GM23248 (cell line): ENCODE measurements at regions not wholly inside any gene's neighbourhood (a gene's known extent, or its start where the extent isn't known, plus 50 kb on each side); places are given as distances from the start of the nearest gene placed in this dataset.

Source experiments
- DNase-seq: peaks from one replicate; pipeline ENCODE4 v3.0.0-alpha.2; 2015
- H2AFZ ChIP-seq: fragments of 200-600 bp; sonication (generic); 2 replicates; pipeline ENCODE4 v1.6.1; 2016; ENCODE audit warnings: antibody characterized with exemption
- H3F3A ChIP-seq: fragments of 200-600 bp; sonication (generic); 2 replicates; pipeline ENCODE4 v1.6.1; 2016; ENCODE audit warnings: mild to moderate bottlenecking, antibody characterized with exemption, mixed run types; ENCODE audit not compliant: insufficient read depth
- H3K27ac ChIP-seq: fragments of 200-600 bp; sonication (generic); 2 replicates; pipeline ENCODE4 v1.5.1; 2016; ENCODE audit warnings: mild to moderate bottlenecking
- H3K27me3 ChIP-seq: fragments of 200-600 bp; sonication (generic); replicated peaks from 2 replicates; pipeline ENCODE4 v1.6.1; 2016; ENCODE audit warnings: mild to moderate bottlenecking; ENCODE audit not compliant: insufficient read depth
- H3K36me3 ChIP-seq: fragments of 200-600 bp; sonication (generic); 2 replicates; pipeline ENCODE4 v1.6.1; 2016; ENCODE audit warnings: low read depth, mild to moderate bottlenecking
- H3K4me1 ChIP-seq: fragments of 200-600 bp; sonication (generic); 2 replicates; pipeline ENCODE4 v1.6.1; 2016; ENCODE audit warnings: mild to moderate bottlenecking; ENCODE audit not compliant: insufficient read depth
- H3K4me2 ChIP-seq: fragments of 200-600 bp; sonication (generic); one replicate; pipeline ENCODE4 v1.6.1; 2016; ENCODE audit warnings: mild to moderate bottlenecking; ENCODE audit not compliant: unreplicated experiment
- H3K4me3 ChIP-seq: fragments of 200-600 bp; sonication (generic); 2 replicates; pipeline ENCODE4 v1.5.1; 2016; ENCODE audit warnings: mild to moderate bottlenecking
- H3K79me2 ChIP-seq: fragments of 200-600 bp; sonication (generic); 2 replicates; pipeline ENCODE4 v1.6.1; 2016; ENCODE audit warnings: mild to moderate bottlenecking; ENCODE audit not compliant: insufficient read depth
- H3K9ac ChIP-seq: fragments of 200-600 bp; sonication (generic); 2 replicates; pipeline ENCODE4 v1.6.1; 2016; ENCODE audit warnings: mild to moderate bottlenecking
- H3K9me2 ChIP-seq: fragments of 200-600 bp; sonication (generic); 2 replicates; pipeline ENCODE4 v1.6.1; 2016; ENCODE audit warnings: mixed run types, mild to moderate bottlenecking, moderate library complexity; ENCODE audit not compliant: insufficient read depth
- H3K9me3 ChIP-seq: fragments of 200-600 bp; sonication (generic); one replicate; pipeline ENCODE4 v1.6.1; 2017; ENCODE audit warnings: low read depth
- H4K20me1 ChIP-seq: fragments of 200-600 bp; sonication (generic); 2 replicates; pipeline ENCODE4 v1.6.0; 2016; ENCODE audit not compliant: insufficient read depth
- EZH2 ChIP-seq: fragments of 200-600 bp; sonication (generic); IDR thresholded peaks from 2 replicates; pipeline ENCODE4 v1.6.1; 2018; ENCODE audit warnings: antibody characterized with exemption, mild to moderate bottlenecking; ENCODE audit not compliant: insufficient read depth, poor library complexity, severe bottlenecking
- EZH2phosphoT487 ChIP-seq: fragments of 200-600 bp; sonication (generic); IDR thresholded peaks from 2 replicates; pipeline ENCODE4 v1.6.1; 2018; ENCODE audit warnings: antibody characterized with exemption, moderate library complexity, mild to moderate bottlenecking, low read depth; ENCODE audit not compliant: insufficient read depth
- WGBS, 2 experiments: methylation state at CpG; one replicate each; pipeline ENCODE4 v1.1.6; 2015 to 2017; ENCODE audit warnings: low lambda C conversion rate in 2 of 2, low coverage in 1 of 2; ENCODE audit errors: missing lambda C conversion rate in 2 of 2; 5-methylcytosine and 5-hydroxymethylcytosine counted together
- in situ Hi-C: fragments of 300-500 bp; cut with MboI; formaldehyde crosslinking; loops from 2 replicates; pipeline ENCODE4 v1.15.0; 2020

DNA sequence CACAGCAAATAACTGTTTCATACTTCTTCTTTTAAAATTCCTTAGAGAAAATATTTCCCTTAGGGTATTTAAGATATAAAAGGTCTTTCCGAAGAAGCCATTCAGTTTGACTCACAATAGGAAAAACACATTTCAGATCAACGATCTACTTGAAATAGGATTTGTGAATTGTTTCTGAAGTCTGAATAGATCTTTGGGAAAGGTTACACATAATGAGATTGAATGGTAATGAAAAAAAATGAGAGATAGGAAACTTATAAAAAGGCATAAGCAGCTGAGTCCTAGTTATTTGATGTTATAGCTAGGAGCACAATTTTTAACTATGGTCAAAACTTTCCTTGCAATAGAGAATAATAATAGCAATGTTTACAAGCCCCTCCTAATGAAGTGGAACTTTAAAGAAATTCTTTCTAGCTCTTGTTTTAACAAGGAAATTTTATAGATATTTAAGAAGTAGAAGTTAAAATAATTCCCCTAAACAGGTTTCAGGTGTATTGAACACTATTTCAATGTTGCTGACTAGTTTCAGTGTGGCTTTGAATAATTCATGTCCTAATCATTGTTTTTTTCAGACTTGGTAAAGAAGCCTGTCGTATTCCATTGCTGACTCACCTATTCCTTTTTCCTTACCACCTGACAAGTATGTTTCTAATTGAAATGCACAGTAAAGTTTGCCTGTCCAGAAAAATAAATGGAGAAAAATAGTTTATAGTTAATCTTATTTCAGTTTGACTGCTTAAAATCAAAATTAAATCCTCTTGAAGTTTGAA lies 89.1 kb downstream of the PCDH18 start:
- no peak overlapping the region for H2AFZ ChIP-seq
- 80 to 85% methylated on average over 3 of the region's 3 CpGs for WGBS, 2 experiments

GRCh38 chr4:137432446-137433311 lies 99.6 kb downstream of the PCDH18 start:
- in situ Hi-C loops = no loop called here
- TF ChIP-seq EZH2 (no peak), EZH2phosphoT487 (no peak)
- Histone ChIP-seq H3F3A (no peaks in the 10 kb centered on the region), H3K9me3 (no peaks in the 10 kb centered on the region), H3K27ac (no peak overlapping the region), H2AFZ (peak overlapping the region; percentile 87), H3K9ac (0 out of 2 replicates have a peak overlapping the region, but pooled peaks have one; percentile 11), H4K20me1 (no peaks in the 10 kb centered on the region), H3K4me2 (peak overlapping the region; percentile 70), H3K4me3 (peak overlapping the region; percentile 43), H3K79me2 (no peaks in the 10 kb centered on the region), H3K9me2 (no peaks in the 10 kb centered on the region; the same call in 1 of the 2 replicates), H3K36me3 (no peaks in the 10 kb centered on the region), H3K4me1 (no peaks in the 10 kb centered on the region), H3K27me3 (no peaks in the 10 kb centered on the region)
- DNase-seq = peak; percentile 7
- WGBS, 2 experiments = 12% methylated on average over 2 of the region's 2 CpGs

More for the DNA sequence above, 89.1 kb downstream of the PCDH18 start:
- no peaks in the 10 kb centered on the region for H4K20me1 ChIP-seq
- no peak for DNase-seq
- no peak overlapping the region for H3K4me2 ChIP-seq
- H3K79me2 ChIP-seq = no peaks in the 10 kb centered on the region
- H3K9me3 ChIP-seq = no peaks in the 10 kb centered on the region
- H3F3A ChIP-seq = no peaks in the 10 kb centered on the region
- in situ Hi-C loops = no loop called here
- no peak overlapping the region for H3K4me3 ChIP-seq
- no peaks in the 10 kb centered on the region for H3K36me3 ChIP-seq
- no peak overlapping the region for H3K27ac ChIP-seq
- TF ChIP-seq EZH2phosphoT487 = no peak
- H3K9ac ChIP-seq = no peak overlapping the region
- no peaks in the 10 kb centered on the region for H3K27me3 ChIP-seq
- H3K4me1 ChIP-seq = no peaks in the 10 kb centered on the region
- H3K9me2 ChIP-seq = no peaks in the 10 kb centered on the region

GRCh38 chr4:137430171-137430570 lies 102.1 kb downstream of the PCDH18 start:
- no peak overlapping the region for H3K9ac ChIP-seq
- TF ChIP-seq EZH2phosphoT487 = no peak
- no peak for TF ChIP-seq EZH2
- no peak overlapping the region for H3K4me3 ChIP-seq
- no peak for DNase-seq
- no peaks in the 10 kb centered on the region for H3K4me1 ChIP-seq
- H3K36me3 ChIP-seq = no peaks in the 10 kb centered on the region
- WGBS, 2 experiments = 90 to 94% methylated on average over 4 of the region's 4 CpGs
- no peaks in the 10 kb centered on the region for H3K79me2 ChIP-seq
- no peak overlapping the region for H3K27ac ChIP-seq
- H3K9me2 ChIP-seq = no peaks in the 10 kb centered on the region; the same call in 1 of the 2 replicates
- no peaks in the 10 kb centered on the region for H3F3A ChIP-seq
- H3K9me3 ChIP-seq = no peaks in the 10 kb centered on the region
- no peak overlapping the region for H2AFZ ChIP-seq
- no peaks in the 10 kb centered on the region for H4K20me1 ChIP-seq
- no peaks in the 10 kb centered on the region for H3K27me3 ChIP-seq
- in situ Hi-C loops = no loop called here
- no peak overlapping the region for H3K4me2 ChIP-seq

DNA sequence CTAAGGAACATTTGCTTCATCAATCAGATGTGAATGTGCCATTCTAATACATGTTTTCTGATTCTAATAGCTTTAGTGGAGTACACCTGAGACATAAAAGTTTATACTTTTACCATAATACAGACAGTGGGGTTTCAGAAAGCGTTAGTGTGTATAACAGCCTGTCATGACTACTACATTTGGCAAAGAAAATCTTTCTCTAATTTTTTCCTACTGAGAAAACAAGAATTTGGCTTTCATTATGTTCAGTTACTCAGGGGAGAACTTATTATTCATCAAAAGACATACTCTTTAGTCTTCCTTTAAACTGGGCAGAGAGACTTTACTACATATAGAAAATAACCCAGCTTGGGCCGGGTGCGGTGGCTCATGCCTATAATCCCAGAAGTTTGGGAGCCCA lies 104.9 kb downstream of the PCDH18 start:
- Histone ChIP-seq H2AFZ (peak overlapping the region; percentile 9), H4K20me1 (no peaks in the 10 kb centered on the region), H3K27me3 (no peaks in the 10 kb centered on the region), H3K79me2 (no peaks in the 10 kb centered on the region), H3K9me2 (no peaks in the 10 kb centered on the region), H3F3A (no peaks in the 10 kb centered on the region), H3K4me2 (no peak overlapping the region), H3K9ac (no peak overlapping the region), H3K36me3 (no peaks in the 10 kb centered on the region), H3K9me3 (no peaks in the 10 kb centered on the region), H3K4me3 (no peak overlapping the region), H3K4me1 (no peaks in the 10 kb centered on the region), H3K27ac (no peak overlapping the region)
- in situ Hi-C loops = no loop called here
- DNase-seq = peak; percentile 21
- TF ChIP-seq EZH2 = no peak
- TF ChIP-seq EZH2phosphoT487 = no peak
- 69 to 80% methylated on average over 3 of the region's 3 CpGs for WGBS, 2 experiments
